ENCODE measurements at regions not wholly inside any gene's neighbourhood (a gene's known extent, or its start where the extent isn't known, plus 50 kb on each side); places are given as distances from the start of the nearest gene placed in this dataset.

GRCh38 chr18:78304192-78305164 is 675.1 kb upstream of the SALL3 start:
- no peak for FAIRE-seq

DNA sequence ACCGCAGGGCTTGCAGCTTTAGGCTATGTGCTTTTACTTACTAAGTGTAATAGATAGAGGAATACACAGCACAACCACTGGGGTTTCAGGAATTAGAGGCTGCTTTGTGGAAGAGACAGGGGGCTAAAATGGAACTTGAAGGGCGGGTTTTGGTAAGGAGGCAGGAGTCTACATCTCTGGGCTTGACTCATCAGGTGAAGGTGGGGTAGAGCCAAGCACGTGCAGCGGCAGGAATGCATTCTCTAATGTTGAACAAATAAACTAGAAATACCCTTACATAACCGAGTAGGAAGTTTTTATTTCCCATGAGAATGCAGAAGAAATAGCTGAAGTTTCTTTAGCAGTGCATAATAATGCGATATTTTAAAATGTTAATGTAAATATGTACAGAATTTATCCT is 673.8 kb upstream of the SALL3 start:
- no peak for FAIRE-seq

DNA sequence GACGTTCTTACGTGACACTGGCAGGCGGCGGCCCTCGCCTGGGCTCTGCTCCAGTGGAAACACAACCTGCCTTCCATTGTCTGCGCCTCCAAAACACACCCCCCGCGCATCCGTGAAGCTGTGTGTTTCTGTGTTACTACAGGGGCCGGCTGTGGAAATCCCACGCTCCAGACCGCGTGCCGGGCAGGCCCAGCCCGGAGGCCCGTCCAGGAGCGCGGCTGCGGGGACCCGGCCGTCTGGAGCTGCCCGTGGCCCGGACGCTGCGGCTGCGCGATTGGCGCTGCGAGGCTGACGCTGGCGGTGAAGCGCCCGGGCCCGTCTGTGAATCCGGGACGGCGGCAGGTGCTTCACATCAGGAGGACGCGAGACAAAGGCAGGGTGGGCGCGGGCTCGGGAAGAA is 670.3 kb upstream of the SALL3 start:
- no peak for FAIRE-seq

DNA sequence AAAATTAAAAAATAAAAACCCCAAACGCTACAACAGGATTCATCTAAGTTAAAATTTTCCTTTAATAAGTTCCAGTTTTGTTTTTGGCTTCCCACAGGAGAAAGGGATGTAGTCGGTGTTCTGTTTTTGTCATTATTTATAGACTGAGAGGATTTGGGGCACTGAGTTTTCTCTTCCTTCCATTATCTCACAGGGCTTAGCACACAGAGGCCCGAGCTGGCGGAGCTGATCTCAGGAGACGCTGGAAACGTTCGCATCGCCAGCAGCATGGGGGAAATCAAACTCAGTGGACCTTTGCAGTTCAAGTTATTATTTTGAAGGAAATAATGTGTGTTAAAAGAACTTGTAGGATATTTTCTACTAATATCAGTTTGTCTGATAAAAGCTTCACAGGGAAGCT is 669.7 kb upstream of the SALL3 start:
- no peak for FAIRE-seq

DNA sequence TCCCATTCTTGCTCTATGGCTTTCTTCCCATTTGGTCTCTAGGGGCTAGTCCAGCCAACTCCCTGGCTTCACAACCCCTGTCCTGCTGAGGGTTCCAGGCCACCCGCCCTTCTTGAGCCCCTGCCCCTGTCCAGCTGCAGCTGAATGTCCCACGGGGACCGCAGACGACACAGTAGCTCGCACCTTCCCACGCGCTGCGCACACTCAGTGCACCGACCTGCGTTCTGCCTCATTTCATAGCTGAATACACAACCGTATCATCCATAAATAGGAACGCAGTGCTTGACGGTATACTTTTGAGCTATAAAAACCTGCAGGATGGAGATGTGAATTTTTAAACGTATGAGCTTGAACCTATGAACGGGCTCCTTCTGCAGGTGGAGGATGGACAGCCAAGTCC is 660.4 kb upstream of the SALL3 start:
- FAIRE-seq, result no peak

DNA sequence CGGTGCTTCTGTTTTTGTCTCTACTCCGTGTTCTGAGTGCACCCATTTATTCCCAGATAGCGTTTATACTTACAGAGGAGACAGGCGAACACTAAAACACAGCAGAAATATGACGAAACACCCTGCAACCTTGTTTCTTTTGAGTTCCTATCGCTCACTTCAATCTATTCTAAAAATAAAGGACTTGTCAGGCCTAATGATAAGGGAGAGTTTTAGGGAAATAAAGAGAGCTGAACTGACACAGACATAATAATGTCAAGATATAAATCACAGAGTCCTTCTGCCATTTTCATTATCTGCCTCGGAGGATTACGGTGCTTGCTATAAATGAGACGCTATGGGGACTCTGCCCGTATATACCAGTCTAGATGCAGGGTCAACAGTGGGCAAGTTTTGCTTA is 659.7 kb upstream of the SALL3 start:
- no peak for FAIRE-seq

- no peak for FAIRE-seq
Measured at GRCh38 chr18:78321402-78321801, 658.2 kb upstream of the SALL3 start.

GRCh38 chr18:78323453-78324197 is 656.0 kb upstream of the SALL3 start:
- no peak for FAIRE-seq

DNA sequence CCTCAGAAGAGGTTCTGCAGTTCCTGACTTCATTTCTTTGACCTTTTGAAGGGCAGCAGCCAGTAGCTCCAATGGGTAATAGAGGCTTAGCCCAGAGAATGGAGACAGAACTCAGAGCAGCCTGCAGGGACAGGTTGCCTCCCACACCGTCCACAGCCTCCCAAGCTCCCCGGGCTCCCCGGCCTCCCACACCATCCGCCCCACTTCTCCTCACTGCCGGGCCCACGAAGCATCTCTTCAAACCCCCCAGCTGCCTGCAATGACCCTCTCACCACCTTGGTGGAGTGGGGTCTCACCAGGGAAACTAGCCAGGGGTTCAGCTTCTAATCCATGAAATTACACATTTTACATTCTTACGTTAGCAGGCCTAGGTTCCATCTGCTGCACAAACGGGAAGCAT is 652.0 kb upstream of the SALL3 start:
- FAIRE-seq, result no peak

- no peak for FAIRE-seq
Measured at GRCh38 chr18:78330766-78331165, 648.9 kb upstream of the SALL3 start.

DNA sequence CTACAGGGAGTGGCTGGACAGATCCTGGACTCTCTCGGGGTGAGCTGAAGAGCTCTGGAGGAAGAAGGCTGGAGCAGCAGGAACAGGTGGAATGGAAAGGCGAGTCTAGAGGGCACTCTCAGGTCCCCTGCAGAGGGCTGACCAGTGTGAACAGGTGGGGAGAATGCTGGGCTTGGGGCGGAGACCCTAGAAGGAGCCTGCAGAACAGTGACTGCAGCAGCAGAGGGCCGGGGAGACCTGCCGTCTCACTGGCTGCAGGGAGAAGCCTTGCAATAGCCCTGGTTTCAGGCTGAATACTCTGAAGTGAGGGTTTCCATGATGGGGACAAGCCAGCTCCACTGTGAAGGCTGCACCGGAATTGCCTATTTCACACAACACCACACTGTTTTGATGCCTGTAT is 626.7 kb upstream of the SALL3 start:
- FAIRE-seq, result no peak

- FAIRE-seq, result no peak
Measured at GRCh38 chr18:78362198-78362597, 617.4 kb upstream of the SALL3 start.

DNA sequence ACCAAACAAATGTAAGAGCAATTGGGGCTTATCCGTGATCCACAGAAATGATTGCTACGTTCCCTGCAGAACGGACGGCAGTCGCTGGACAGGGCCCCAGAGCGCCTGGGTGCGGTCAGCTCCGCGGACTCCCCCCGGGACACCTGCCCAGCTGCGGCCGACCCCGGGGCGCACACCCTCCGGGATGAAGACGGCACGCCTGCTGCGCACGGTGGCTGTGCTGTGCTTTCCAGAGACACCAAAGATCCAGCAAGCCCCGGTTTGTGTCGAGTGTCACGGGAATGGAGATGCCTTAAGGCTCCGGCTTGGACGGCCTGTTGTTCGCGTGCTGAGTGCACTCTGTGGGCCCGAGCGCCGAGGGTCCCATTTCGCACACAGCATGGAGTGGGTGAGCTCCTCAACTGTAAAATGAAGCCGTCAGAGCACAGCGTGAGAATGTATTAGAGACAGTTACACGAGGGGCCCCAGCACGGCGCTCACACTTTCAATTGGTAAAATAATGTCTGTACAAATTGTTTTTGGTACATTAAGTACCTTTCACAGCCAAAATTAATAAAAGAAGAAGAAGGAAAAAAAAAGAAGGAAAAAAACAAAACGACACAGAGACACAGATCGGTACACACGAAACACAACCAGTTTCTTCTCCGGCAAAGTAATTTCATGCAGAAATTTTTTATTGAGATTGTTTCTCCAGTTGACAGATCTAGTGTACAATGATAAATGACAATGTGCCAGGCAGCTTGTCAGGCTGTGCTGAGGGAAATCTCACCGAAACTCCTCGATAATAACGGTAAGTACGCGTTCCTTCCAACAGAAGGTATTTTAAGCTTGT is 615.8 kb upstream of the SALL3 start:
- FAIRE-seq, result no peak

DNA sequence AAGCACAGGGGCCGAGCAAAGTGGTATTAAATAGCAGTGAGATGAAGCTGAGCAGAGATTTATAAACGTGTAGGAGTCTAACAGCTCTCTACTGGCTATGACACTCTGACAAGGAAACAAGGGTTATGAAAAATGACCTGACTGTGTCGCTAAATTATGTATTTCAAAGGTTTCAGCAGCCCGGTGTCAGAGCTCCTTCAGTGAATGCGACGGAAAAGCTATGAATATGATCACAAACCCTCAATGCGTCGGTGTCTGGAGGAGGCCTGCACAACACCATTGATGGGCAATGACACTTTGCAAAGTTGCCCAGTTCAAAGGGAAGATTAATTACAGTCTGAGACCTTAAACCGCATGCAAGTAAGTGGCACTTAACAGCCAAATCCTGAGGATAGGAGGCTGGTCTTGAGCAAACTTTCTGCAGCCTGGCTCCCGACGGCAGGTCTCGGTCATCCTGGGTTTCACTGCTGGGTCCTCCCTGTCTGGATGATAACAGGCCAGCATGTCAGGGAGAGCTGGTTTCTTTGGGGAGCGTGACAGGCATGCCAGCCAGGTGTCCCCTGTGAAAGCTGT is 615.1 kb upstream of the SALL3 start:
- FAIRE-seq, result no peak

GRCh38 chr18:78367996-78368395 is 611.6 kb upstream of the SALL3 start:
- no peak for FAIRE-seq

DNA sequence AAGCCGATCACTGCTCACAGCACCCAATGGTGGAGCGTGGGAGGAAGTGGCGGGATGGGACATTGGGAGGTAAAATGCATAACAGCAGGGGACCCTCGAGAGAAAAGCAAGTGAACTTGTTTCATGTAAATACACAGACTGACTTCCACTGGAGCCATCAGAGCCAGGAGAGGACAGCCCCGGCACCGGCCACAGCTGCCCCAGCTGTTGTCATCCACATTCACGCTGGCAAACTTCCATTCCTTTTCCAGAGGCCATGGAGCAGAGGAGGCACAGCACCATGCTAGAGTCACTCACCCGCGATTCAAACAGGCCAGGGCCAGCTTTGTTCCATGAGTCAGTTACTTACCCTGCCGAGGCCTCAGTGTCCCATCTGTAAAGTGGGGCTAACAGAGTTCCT is 610.9 kb upstream of the SALL3 start:
- FAIRE-seq, result no peak

GRCh38 chr18:78376046-78376445 is 603.6 kb upstream of the SALL3 start:
- no peak for FAIRE-seq

DNA sequence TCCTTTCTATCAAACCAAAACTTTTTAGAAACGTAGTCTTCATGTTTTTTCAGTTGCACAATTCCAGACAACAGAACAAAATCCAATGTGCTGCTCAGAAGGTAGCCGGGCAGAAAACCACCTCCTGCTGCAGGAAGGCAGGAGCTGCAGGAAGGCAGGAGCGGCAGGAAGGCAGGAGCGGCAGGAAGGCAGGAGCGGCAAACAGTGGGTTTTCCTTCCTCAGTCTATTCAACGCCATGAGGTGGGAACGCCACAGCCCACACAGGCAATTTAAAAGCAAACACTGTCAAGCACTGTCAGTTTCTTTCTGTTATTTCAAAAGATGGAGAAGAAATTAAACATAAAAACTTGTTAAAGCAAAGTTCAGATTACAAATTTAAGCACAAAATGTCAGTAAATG is 601.2 kb upstream of the SALL3 start:
- no peak for FAIRE-seq

- FAIRE-seq, result no peak
Measured at GRCh38 chr18:78378983-78379382, 600.6 kb upstream of the SALL3 start.

DNA sequence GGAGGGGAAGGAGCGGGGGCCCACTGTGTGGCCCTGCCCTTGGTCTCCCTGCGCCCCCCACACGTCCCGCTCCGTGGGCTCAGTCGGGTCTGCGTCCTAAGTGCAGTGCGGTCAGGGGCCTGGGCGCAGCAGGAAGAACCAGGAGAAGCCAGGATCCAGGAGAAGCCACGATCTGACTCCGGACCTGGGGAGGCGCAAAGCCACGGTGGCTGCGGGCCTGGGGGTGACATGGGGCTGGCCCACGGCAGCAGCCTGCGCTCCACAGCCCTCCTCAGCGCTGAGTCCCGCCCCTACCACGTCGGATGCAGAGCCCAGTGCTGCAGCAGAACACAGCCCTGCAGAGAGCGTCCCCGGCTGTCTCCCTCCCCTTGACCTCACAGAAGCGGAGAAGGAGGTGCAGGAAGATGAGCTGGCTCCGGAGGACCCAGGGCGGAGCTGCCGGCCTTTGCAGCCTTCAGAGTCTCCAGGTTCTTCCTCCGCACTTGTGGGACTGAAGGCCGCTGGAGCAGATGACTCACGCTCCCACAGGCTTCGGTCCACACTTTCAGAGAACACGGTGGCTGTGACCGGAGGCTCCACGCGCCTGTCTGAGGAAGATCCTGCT is 589.2 kb upstream of the SALL3 start:
- no peak for FAIRE-seq

DNA sequence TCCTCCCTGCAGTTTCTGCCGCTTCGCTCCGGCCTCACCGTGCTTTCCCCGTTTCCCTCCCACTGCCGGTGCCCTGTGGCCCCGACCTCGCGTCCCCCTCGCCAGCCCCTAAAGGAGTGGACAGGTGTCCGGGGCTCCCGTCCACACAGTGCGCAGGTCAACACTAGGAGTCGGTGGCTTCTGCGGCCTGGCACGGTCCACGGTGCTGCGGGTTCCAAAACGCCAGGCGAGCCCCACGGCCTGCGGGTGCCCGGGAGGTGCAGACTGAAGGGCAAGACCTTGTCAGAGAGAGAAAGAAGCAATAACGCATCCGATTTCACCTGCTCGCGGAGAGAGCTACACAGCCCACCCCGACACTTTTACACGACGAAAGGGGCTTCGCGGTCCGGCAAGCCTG is 588.7 kb upstream of the SALL3 start:
- FAIRE-seq, result no peak
